ENCODE measurements at regions not wholly inside any gene's neighbourhood (a gene's known extent, or its start where the extent isn't known, plus 50 kb on each side); places are given as distances from the start of the nearest gene placed in this dataset.

DNA sequence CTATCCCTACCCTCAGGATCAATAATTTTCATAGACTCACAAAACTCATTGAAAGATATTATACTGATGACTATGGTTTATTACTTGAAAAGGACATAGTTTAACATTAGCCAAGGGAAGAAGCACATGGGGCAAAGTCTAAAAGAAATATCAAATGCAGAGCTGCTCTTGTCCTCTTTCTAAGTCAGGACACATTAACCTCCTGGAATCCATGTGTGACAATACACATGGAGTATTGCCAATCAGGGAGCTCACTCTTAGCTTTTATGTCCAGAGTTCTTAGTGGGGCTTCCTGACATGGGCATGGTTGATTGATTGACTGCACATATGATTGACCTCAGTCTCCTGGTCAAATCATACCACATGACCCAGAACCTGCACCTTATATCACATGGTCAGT lies 165.5 kb upstream of the COX7C start (continued):
- TF ChIP-seq, protein P1, sequence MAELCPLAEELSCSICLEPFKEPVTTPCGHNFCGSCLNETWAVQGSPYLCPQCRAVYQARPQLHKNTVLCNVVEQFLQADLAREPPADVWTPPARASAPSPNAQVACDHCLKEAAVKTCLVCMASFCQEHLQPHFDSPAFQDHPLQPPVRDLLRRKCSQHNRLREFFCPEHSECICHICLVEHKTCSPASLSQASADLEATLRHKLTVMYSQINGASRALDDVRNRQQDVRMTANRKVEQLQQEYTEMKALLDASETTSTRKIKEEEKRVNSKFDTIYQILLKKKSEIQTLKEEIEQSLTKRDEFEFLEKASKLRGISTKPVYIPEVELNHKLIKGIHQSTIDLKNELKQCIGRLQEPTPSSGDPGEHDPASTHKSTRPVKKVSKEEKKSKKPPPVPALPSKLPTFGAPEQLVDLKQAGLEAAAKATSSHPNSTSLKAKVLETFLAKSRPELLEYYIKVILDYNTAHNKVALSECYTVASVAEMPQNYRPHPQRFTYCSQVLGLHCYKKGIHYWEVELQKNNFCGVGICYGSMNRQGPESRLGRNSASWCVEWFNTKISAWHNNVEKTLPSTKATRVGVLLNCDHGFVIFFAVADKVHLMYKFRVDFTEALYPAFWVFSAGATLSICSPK (IDR thresholded peaks at IDR 0.05; ENCODE audit: borderline replicate concordance) = no peak
- TF ChIP-seq, protein P2, sequence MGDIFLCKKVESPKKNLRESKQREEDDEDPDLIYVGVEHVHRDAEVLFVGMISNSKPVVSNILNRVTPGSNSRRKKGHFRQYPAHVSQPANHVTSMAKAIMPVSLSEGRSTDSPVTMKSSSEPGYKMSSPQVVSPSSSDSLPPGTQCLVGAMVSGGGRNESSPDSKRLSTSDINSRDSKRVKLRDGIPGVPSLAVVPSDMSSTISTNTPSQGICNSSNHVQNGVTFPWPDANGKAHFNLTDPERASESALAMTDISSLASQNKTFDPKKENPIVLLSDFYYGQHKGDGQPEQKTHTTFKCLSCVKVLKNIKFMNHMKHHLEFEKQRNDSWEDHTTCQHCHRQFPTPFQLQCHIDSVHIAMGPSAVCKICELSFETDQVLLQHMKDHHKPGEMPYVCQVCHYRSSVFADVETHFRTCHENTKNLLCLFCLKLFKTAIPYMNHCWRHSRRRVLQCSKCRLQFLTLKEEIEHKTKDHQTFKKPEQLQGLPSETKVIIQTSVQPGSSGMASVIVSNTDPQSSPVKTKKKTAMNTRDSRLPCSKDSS (IDR thresholded peaks at IDR 0.05; ENCODE audit: low read depth, partially characterized antibody) = no peak
- TF ChIP-seq RNF2 (IDR thresholded peaks at IDR 0.05) = no peak
- TF ChIP-seq NFRKB (IDR thresholded peaks at IDR 0.05; ENCODE audit: low read depth) = no peak
- no peak for TF ChIP-seq TCFL5 (CRISPR knock-in tag; conservative IDR thresholded peaks at IDR 0.05)
- no peak for TF ChIP-seq ZNF311 (CRISPR knock-in tag; IDR thresholded peaks at IDR 0.05)

DNA sequence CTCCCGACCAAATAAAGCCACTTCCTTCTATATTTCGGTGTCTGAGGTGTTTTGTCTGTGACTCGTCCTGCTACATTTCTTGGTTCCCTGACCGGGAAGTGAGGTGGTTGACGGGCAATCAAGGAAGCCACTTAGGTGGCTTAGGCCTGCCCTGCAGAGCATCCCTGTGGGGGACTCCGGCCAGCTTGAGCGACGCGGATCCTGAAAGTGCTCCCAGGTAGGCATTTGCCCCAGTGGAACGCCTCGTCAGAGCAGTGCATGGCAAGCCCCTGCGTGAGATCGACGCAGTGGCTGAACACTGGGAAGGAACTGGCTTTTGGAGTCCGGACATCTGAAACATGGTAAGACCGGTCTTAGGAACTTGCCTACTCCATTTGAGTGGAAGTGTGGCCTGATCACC lies 157.2 kb upstream of the COX7C start:
- ChIA-PET POLR2A (no interaction called here), CTCF (ENCODE audit: low intra/inter-chr PET ratio) (no interaction called here)
- BruUV-seq (replicated peaks) = no TSS peak
- no peak overlapping the region for H3K4me3 ChIP-seq
- H2AFZ ChIP-seq (ENCODE audit: low read depth, low read length) = no peak overlapping the region
- H3K9ac ChIP-seq (ENCODE audit: insufficient read depth in 1 of 2, low read depth in 2 of 2, low read length in 2 of 2) = no peak overlapping the region
- H3K27me3 ChIP-seq (ENCODE audit: control insufficient read depth in 2 of 2, insufficient read depth in 2 of 2, low read length in 2 of 2) = no peaks in the 10 kb centered on the region
- no peaks in the 10 kb centered on the region for H3K4me1 ChIP-seq (replicated peaks in 1 of 2; ENCODE audit: control insufficient read depth in 2 of 2, insufficient read depth in 2 of 2, low read length in 2 of 2)
- in situ Hi-C loops (cut with MboI) = no loop called here
- H3K36me3 ChIP-seq (ENCODE audit: control insufficient read depth, insufficient read depth, low read length) = no peaks in the 10 kb centered on the region
- H3K4me2 ChIP-seq (ENCODE audit: insufficient read depth, low read length) = peak overlapping the region; percentile 11; the same call in 1 of the 2 replicates
- intact Hi-C loops (cut with micrococcal nuclease) = no loop called here
- FAIRE-seq (no peak), ATAC-seq (no peak), DNase-seq (ENCODE audit: extremely low read depth in 1 of 4, low spot score in 3 of 4) (no peak)
- H4K20me1 ChIP-seq (replicated peaks; ENCODE audit: control insufficient read depth, insufficient read depth, low read length) = no peaks in the 10 kb centered on the region
- H3K79me2 ChIP-seq (ENCODE audit: control insufficient read depth, insufficient read depth, low read length) = no peaks in the 10 kb centered on the region
- 42% methylated on average over 16 of the region's 16 CpGs for WGBS (ENCODE audit: insufficient coverage, low coverage, missing lambda C conversion rate)
- no peak overlapping the region for H3K27ac ChIP-seq (ENCODE audit: extremely low read depth, low read depth, low read length)
- no peak for TF ChIP-seq PHF8 (IDR thresholded peaks at IDR 0.05; ENCODE audit: borderline replicate concordance, low read length)
- TF ChIP-seq POLR2H (tag; IDR thresholded peaks at IDR 0.05; ENCODE audit: low read depth) = no peak
- TF ChIP-seq ZNF316 (IDR thresholded peaks at IDR 0.05) = no peak
- TF ChIP-seq KHSRP (IDR thresholded peaks at IDR 0.05) = no peak
- TF ChIP-seq TEAD1 (CRISPR knock-in tag; IDR thresholded peaks at IDR 0.05) = no peak
- no peak for TF ChIP-seq NRF1 (conservative IDR thresholded peaks at IDR 0.05 in 1 of 2, IDR thresholded peaks at IDR 0.05 in 1 of 2)
- no peak for TF ChIP-seq TAF9B (IDR thresholded peaks at IDR 0.05; ENCODE audit: partially characterized antibody)
- TF ChIP-seq HNRNPUL1 (IDR thresholded peaks at IDR 0.05; ENCODE audit: low read length) = no peak
- TF ChIP-seq SIN3B (IDR thresholded peaks at IDR 0.05; ENCODE audit: low read depth) = no peak
- no peak for TF ChIP-seq RNF2 (IDR thresholded peaks at IDR 0.05)
- no peak for TF ChIP-seq SRSF9 (IDR thresholded peaks at IDR 0.05; ENCODE audit: borderline replicate concordance, low read depth, low read length)
- no peak for TF ChIP-seq GATA2 (CRISPR knock-in tag; IDR thresholded peaks at IDR 0.05)
- TF ChIP-seq SMAD3 (CRISPR knock-in tag; conservative IDR thresholded peaks at IDR 0.05) = no peak
- TF ChIP-seq NELFE (IDR thresholded peaks at IDR 0.05; ENCODE audit: insufficient read depth, insufficient read length) = no peak
- TF ChIP-seq RBFOX2 (IDR thresholded peaks at IDR 0.05; ENCODE audit: low read depth, low read length) = no peak
- TF ChIP-seq CHD1 (IDR thresholded peaks at IDR 0.05; ENCODE audit: low read length) = no peak
- no peak for TF ChIP-seq ZNF263 (CRISPR knock-in tag; IDR thresholded peaks at IDR 0.05; ENCODE audit: borderline replicate concordance)
- no peak for TF ChIP-seq NCOR1 (IDR thresholded peaks at IDR 0.05)
- no peaks in the 10 kb centered on the region for H3K9me1 ChIP-seq (ENCODE audit: control insufficient read depth, insufficient read depth, low read length)
- H3K9me3 ChIP-seq (replicated peaks; ENCODE audit: control insufficient read depth, insufficient read depth, low read depth, low read length) = peaks cover 6% of the 10 kb centered on the region; the same call in 1 of the 2 replicates
